LNCaP clone FGC (cell line): ENCODE measurements at regions not wholly inside any gene's neighbourhood (a gene's known extent, or its start where the extent isn't known, plus 50 kb on each side); places are given as distances from the start of the nearest gene placed in this dataset.

ENCODE experiments used
- DNase-seq: peaks from one replicate; pipeline ENCODE4 v3.0.0-alpha.2; 2011; ENCODE audit warnings: low read depth
- H3K4me3 ChIP-seq: 2 replicates; pipeline ENCODE4 v1.5.1; 2011; ENCODE audit warnings: mild to moderate bottlenecking, low read depth, low read length, control low read depth
- TF ChIP-seq, protein P1 (sequence below): IDR thresholded peaks from 2 replicates; pipeline ENCODE4 v1.5.1; 2012; ENCODE audit warnings: mild to moderate bottlenecking; ENCODE audit not compliant: control insufficient read depth, insufficient read depth; ENCODE audit errors: extremely low read depth

DNA sequence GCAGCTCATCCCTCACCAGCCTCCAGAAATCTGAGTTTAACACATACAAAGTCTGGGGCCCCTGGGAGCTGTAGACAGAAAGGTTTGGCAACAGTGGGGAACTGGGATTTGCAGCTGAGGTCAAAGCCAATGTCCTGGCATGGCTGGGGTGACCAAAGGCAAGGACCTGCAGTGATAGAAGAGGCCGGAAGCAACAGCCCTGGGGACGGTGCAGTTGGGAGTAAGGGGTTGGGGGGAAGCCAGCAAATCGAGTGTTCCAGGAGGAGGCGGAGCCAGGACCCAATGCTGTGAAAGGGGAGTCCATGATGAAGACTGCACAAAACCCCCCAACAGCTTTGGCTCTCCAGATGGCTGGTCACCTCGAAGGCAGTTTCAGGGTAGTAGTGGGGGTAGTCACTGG is 74.1 kb upstream of the SPATA12 start:
- no peak overlapping the region for H3K4me3 ChIP-seq
- TF ChIP-seq, protein P1, sequence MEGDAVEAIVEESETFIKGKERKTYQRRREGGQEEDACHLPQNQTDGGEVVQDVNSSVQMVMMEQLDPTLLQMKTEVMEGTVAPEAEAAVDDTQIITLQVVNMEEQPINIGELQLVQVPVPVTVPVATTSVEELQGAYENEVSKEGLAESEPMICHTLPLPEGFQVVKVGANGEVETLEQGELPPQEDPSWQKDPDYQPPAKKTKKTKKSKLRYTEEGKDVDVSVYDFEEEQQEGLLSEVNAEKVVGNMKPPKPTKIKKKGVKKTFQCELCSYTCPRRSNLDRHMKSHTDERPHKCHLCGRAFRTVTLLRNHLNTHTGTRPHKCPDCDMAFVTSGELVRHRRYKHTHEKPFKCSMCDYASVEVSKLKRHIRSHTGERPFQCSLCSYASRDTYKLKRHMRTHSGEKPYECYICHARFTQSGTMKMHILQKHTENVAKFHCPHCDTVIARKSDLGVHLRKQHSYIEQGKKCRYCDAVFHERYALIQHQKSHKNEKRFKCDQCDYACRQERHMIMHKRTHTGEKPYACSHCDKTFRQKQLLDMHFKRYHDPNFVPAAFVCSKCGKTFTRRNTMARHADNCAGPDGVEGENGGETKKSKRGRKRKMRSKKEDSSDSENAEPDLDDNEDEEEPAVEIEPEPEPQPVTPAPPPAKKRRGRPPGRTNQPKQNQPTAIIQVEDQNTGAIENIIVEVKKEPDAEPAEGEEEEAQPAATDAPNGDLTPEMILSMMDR = no peak
- DNase-seq = no peak

GRCh38 chr3:56985878-56986277 is 74.6 kb upstream of the SPATA12 start:
- H3K4me3 ChIP-seq = no peak overlapping the region
- TF ChIP-seq, protein P1 = no peak
- no peak for DNase-seq

GRCh38 chr3:56985460-56985859 is 75.0 kb upstream of the SPATA12 start:
- TF ChIP-seq, protein P1 = no peak
- H3K4me3 ChIP-seq = no peak overlapping the region
- no peak for DNase-seq

- H3K4me3 ChIP-seq = no peak overlapping the region
- TF ChIP-seq, protein P1 = no peak
- DNase-seq = no peak
Measured at GRCh38 chr3:56983427-56983826, 77.0 kb upstream of the SPATA12 start.

GRCh38 chr3:56981445-56982230 is 78.8 kb upstream of the SPATA12 start:
- TF ChIP-seq, protein P1 = no peak
- DNase-seq = no peak
- no peak overlapping the region for H3K4me3 ChIP-seq

DNA sequence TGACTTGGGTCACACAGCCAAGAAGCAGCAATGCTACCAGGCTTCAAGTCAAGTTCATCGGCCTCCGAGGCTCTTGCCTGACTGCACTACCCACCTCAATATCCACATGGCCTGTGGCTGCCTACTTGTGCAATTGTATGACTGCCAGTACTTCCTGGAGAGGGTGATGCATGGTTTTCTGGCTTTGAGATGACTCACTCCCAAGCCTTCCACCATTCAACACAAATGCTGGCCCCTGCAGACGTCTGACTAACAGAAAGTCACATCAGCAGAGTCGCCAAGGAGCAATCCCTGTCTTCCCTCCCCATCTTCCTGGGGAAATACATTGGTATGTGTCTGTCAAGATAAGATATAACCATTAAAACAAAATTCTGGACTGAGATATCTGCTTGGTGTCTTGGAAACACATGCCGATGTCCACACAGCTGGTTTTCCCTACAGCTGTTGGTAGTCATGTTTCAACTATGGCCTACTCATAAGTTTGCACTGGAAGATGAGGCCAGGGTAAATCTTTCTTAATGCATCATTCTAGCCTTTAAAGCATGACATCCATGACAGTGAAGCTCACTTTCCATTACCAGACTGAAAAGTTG is 79.6 kb upstream of the SPATA12 start:
- no peak overlapping the region for H3K4me3 ChIP-seq
- no peak for DNase-seq
- TF ChIP-seq, protein P1 = no peak

DNA sequence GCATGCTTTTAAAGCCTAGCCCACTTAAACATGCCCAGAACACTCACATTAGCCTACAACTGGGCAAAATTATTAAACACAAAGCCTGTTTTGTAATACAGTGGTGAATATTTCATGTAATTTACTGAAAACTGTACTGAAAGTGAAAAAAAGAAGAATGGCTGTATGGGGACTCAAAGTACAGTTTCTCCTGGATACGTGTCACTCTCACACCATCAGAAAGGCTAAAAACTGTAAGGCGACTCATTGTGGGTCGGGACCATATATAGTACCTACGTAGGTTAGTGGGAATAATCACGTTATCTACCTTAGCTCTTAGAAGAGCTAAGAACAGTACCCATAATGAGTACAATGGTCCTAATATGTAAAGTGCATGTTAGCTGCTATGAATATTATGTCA is 80.2 kb upstream of the SPATA12 start:
- TF ChIP-seq, protein P1 = no peak
- DNase-seq = no peak
- no peak overlapping the region for H3K4me3 ChIP-seq
